Thyroid gland (tissue), 4 donors: ENCODE measurements at regions not wholly inside any gene's neighbourhood (a gene's known extent, or its start where the extent isn't known, plus 50 kb on each side); places are given as distances from the start of the nearest gene placed in this dataset.

Experiments used
- DNase-seq, 2 donors: peaks; one replicate each; pipeline ENCODE4 v3.0.0-alpha.2; 2019
- H3K27ac ChIP-seq, 3 donors: fragments of 200-600 bp; sonication (generic); 1 replicate in 2 of 3; 2 replicates in 1 of 3; pipeline ENCODE4 v1.5.1; 2016 to 2019; ENCODE audit warnings: mild to moderate bottlenecking in 1 of 3, moderate library complexity in 1 of 3
- H3K27me3 ChIP-seq: fragments of 200-600 bp; sonication (generic); one replicate; pipeline ENCODE4 v1.5.1; 2019
- H3K36me3 ChIP-seq, 2 donors: fragments of 200-600 bp; sonication (generic); one replicate each; pipeline ENCODE4 v1.5.1; 2016 to 2019
- H3K4me1 ChIP-seq, 2 donors: fragments of 200-600 bp; sonication (generic); one replicate each; pipeline ENCODE4 v1.5.1; 2017 to 2019
- H3K4me3 ChIP-seq, 3 donors: fragments of 200-600 bp; sonication (generic); replicated peaks in 1 of 3; 1 replicate in 2 of 3; 2 replicates in 1 of 3; pipeline ENCODE4 v1.5.1; 2016; ENCODE audit warnings: mild to moderate bottlenecking in 1 of 3
- H3K9me3 ChIP-seq: fragments of 200-600 bp; sonication (generic); one replicate; pipeline ENCODE4 v1.5.1; 2017
- POLR2A ChIP-seq, 2 donors: fragments of 450-650 bp; IDR thresholded peaks; one replicate each; pipeline ENCODE4 v1.6.1; 2017; ENCODE audit warnings: antibody characterized with exemption in 2 of 2, mild to moderate bottlenecking in 2 of 2, moderate library complexity in 1 of 2
- WGBS, 2 donors: methylation state at CpG; one replicate each; pipeline ENCODE4 v1.1.5; 2017; 5-methylcytosine and 5-hydroxymethylcytosine counted together
- intact Hi-C: fragments of 100-400 bp; cut with DNase I; formaldehyde crosslinking; loops from one replicate; pipeline ENCODE4 v1.15.1; 2023
- TF ChIP-seq, protein P1 (sequence below), 6 experiments: fragments of 200-600 bp in 3 of 6; fragments of 450-650 bp in 3 of 6; sonication (generic) in 3 of 6; IDR thresholded peaks; one replicate each; pipeline ENCODE4 v1.5.1; 2016 to 2019; ENCODE audit warnings: antibody characterized with exemption in 6 of 6, mild to moderate bottlenecking in 2 of 6, inconsistent platforms in 1 of 6, moderate library complexity in 1 of 6

DNA sequence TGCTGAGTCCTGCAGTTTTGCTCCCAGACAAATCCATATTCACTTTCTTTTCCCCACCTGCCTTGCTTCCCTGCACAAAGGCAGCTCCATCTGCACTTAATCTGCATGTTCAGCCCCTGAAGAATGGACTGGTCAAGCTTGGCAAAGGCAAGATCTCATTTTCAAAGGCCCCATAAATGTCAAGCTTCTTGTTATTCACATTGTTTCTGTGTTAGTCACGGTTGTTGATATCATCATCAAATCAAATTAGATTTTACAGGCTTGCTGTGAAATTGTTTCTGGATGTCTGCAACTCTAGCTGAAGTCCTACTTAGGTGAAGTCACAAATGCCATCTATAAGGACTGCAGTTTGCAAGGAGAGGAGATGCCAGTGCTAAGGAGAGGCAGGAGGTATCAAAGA lies 91.0 kb downstream of the GPAM start:
- TF ChIP-seq, protein P1, sequence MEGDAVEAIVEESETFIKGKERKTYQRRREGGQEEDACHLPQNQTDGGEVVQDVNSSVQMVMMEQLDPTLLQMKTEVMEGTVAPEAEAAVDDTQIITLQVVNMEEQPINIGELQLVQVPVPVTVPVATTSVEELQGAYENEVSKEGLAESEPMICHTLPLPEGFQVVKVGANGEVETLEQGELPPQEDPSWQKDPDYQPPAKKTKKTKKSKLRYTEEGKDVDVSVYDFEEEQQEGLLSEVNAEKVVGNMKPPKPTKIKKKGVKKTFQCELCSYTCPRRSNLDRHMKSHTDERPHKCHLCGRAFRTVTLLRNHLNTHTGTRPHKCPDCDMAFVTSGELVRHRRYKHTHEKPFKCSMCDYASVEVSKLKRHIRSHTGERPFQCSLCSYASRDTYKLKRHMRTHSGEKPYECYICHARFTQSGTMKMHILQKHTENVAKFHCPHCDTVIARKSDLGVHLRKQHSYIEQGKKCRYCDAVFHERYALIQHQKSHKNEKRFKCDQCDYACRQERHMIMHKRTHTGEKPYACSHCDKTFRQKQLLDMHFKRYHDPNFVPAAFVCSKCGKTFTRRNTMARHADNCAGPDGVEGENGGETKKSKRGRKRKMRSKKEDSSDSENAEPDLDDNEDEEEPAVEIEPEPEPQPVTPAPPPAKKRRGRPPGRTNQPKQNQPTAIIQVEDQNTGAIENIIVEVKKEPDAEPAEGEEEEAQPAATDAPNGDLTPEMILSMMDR (IDR thresholded peaks at IDR 0.05): no peak
- TF ChIP-seq POLR2A (IDR thresholded peaks at IDR 0.05): no peak
- no peak overlapping the region for H3K4me3 ChIP-seq
- no peaks in the 10 kb centered on the region for H3K27me3 ChIP-seq
- intact Hi-C loops: no loop called here
- no peaks in the 10 kb centered on the region for H3K36me3 ChIP-seq
- DNase-seq: no peak
- no peaks in the 10 kb centered on the region for H3K4me1 ChIP-seq
- no peak overlapping the region for H3K27ac ChIP-seq
- no peaks in the 10 kb centered on the region for H3K9me3 ChIP-seq
- WGBS, 2 donors: 83 to 93% methylated on average over 1 of the region's 1 CpG

- Histone ChIP-seq H3K27me3 (no peaks in the 10 kb centered on the region), H3K4me3 (no peak overlapping the region), H3K4me1 (no peaks in the 10 kb centered on the region), H3K36me3 (no peaks in the 10 kb centered on the region), H3K9me3 (no peaks in the 10 kb centered on the region), H3K27ac (no peak overlapping the region)
- TF ChIP-seq, protein P1 (IDR thresholded peaks at IDR 0.05): no peak
- no peak for TF ChIP-seq POLR2A (IDR thresholded peaks at IDR 0.05)
- intact Hi-C loops: no loop called here
- no peak for DNase-seq
- WGBS, 2 donors: 83 to 86% methylated on average over 3 of the region's 3 CpGs
Observed at GRCh38 chr10:112094984-112095383, 88.6 kb downstream of the GPAM start.

GRCh38 chr10:112095731-112096130 lies 87.8 kb downstream of the GPAM start:
- no peak for DNase-seq
- no peak for TF ChIP-seq POLR2A (IDR thresholded peaks at IDR 0.05)
- TF ChIP-seq, protein P1 (IDR thresholded peaks at IDR 0.05): no peak
- H3K27me3 ChIP-seq: no peaks in the 10 kb centered on the region
- H3K27ac ChIP-seq: no peak overlapping the region
- no peaks in the 10 kb centered on the region for H3K36me3 ChIP-seq
- H3K4me1 ChIP-seq: no peaks in the 10 kb centered on the region
- 82 to 90% methylated on average over 5 of the region's 5 CpGs for WGBS, 2 donors
- intact Hi-C loops: no loop called here
- H3K9me3 ChIP-seq: no peaks in the 10 kb centered on the region
- H3K4me3 ChIP-seq: no peak overlapping the region

- intact Hi-C loops: no loop called here
- 61 to 66% methylated on average over 3 of the region's 3 CpGs for WGBS, 2 donors
- H3K9me3 ChIP-seq: no peaks in the 10 kb centered on the region
Observed at GRCh38 chr10:112098682-112099081, 84.9 kb downstream of the GPAM start.

More at GRCh38 chr10:112098682-112099081, 84.9 kb downstream of the GPAM start:
- TF ChIP-seq, protein P1 (IDR thresholded peaks at IDR 0.05): no peak
- no peak for TF ChIP-seq POLR2A (IDR thresholded peaks at IDR 0.05)
- Histone ChIP-seq H3K4me3 (no peak overlapping the region), H3K36me3 (no peaks in the 10 kb centered on the region), H3K27me3 (no peaks in the 10 kb centered on the region), H3K4me1 (no peaks in the 10 kb centered on the region), H3K27ac (no peak overlapping the region)
- peak; percentile 4 to 26 for DNase-seq
